ENCODE measurements at regions not wholly inside any gene's neighbourhood (a gene's known extent, or its start where the extent isn't known, plus 50 kb on each side); places are given as distances from the start of the nearest gene placed in this dataset.

- DNase-seq = no peak
Measured at GRCh38 chr10:3537518-3537917, 247.5 kb downstream of the KLF6 start.

- no peak for DNase-seq
Measured at GRCh38 chr10:3535001-3535400, 250.0 kb downstream of the KLF6 start.

GRCh38 chr10:3534433-3534832, 250.6 kb downstream of the KLF6 start:
- DNase-seq = no peak

GRCh38 chr10:3533296-3533695, 251.7 kb downstream of the KLF6 start:
- no peak for DNase-seq

GRCh38 chr10:3532644-3533043, 252.4 kb downstream of the KLF6 start:
- no peak for DNase-seq

- DNase-seq = no peak
Measured at GRCh38 chr10:3531670-3532069, 253.3 kb downstream of the KLF6 start.

- DNase-seq = no peak
Measured at GRCh38 chr10:3530783-3531645, 254.0 kb downstream of the KLF6 start.

GRCh38 chr10:3530346-3530745, 254.7 kb downstream of the KLF6 start:
- no peak for DNase-seq

- no peak for DNase-seq
Measured at GRCh38 chr10:3529691-3530090, 255.3 kb downstream of the KLF6 start.

GRCh38 chr10:3528823-3529403, 256.1 kb downstream of the KLF6 start:
- DNase-seq = no peak

- no peak for DNase-seq
Measured at GRCh38 chr10:3528271-3528670, 256.7 kb downstream of the KLF6 start.

- no peak for DNase-seq
Measured at GRCh38 chr10:3527869-3528268, 257.1 kb downstream of the KLF6 start.

GRCh38 chr10:3526727-3527501, 258.1 kb downstream of the KLF6 start:
- DNase-seq = no peak

- no peak for DNase-seq
Measured at GRCh38 chr10:3525832-3526449, 259.1 kb downstream of the KLF6 start.

GRCh38 chr10:3524086-3524960, 260.7 kb downstream of the KLF6 start:
- no peak for DNase-seq

- no peak for DNase-seq
Measured at GRCh38 chr10:3523309-3524050, 261.5 kb downstream of the KLF6 start.

GRCh38 chr10:3516923-3517255, 268.1 kb downstream of the KLF6 start:
- no peak for DNase-seq

- DNase-seq = no peak
Measured at GRCh38 chr10:3516234-3516922, 268.6 kb downstream of the KLF6 start.

- no peak for DNase-seq
Measured at GRCh38 chr10:3514691-3515090, 270.3 kb downstream of the KLF6 start.

GRCh38 chr10:3512263-3512662, 272.7 kb downstream of the KLF6 start:
- no peak for DNase-seq

- DNase-seq = no peak
Measured at GRCh38 chr10:3511483-3511882, 273.5 kb downstream of the KLF6 start.
